HG03135 (cell line): ENCODE measurements at regions not wholly inside any gene's neighbourhood (a gene's known extent, or its start where the extent isn't known, plus 50 kb on each side); places are given as distances from the start of the nearest gene placed in this dataset.

Experiments
- ATAC-seq: cut with Tn5 transposase; IDR thresholded peaks from one replicate; pipeline ENCODE4 v1.9.1; 2021; ENCODE audit warnings: mild to moderate bottlenecking, moderate library complexity; ENCODE audit not compliant: unreplicated experiment

- ATAC-seq = no peak
Observed at GRCh38 chr16:86134802-86135461, 236.0 kb downstream of the IRF8 start.

- ATAC-seq = no peak
Observed at GRCh38 chr16:86137359-86137758, 238.4 kb downstream of the IRF8 start.

- ATAC-seq = no peak
Observed at GRCh38 chr16:86138121-86139085, 239.4 kb downstream of the IRF8 start.

- ATAC-seq = no peak
Observed at GRCh38 chr16:86142801-86143236, 243.9 kb downstream of the IRF8 start.

- no peak for ATAC-seq
Observed at GRCh38 chr16:86143666-86144065, 244.7 kb downstream of the IRF8 start.

GRCh38 chr16:86145669-86146068, 246.7 kb downstream of the IRF8 start:
- no peak for ATAC-seq

- no peak for ATAC-seq
Observed at GRCh38 chr16:86150641-86151238, 251.8 kb downstream of the IRF8 start.

GRCh38 chr16:86151239-86151851, 252.4 kb downstream of the IRF8 start:
- no peak for ATAC-seq

GRCh38 chr16:86156155-86156554, 257.2 kb downstream of the IRF8 start:
- no peak for ATAC-seq

GRCh38 chr16:86157616-86158247, 258.8 kb downstream of the IRF8 start:
- no peak for ATAC-seq

- ATAC-seq = no peak
Observed at GRCh38 chr16:86158688-86159360, 259.9 kb downstream of the IRF8 start.

GRCh38 chr16:86165479-86165878, 266.5 kb downstream of the IRF8 start:
- ATAC-seq = no peak

GRCh38 chr16:86166414-86166813, 267.5 kb downstream of the IRF8 start:
- no peak for ATAC-seq

GRCh38 chr16:86167061-86167460, 268.1 kb downstream of the IRF8 start:
- ATAC-seq = no peak

GRCh38 chr16:86170720-86171119, 271.8 kb downstream of the IRF8 start:
- ATAC-seq = no peak

GRCh38 chr16:86171329-86171728, 272.4 kb downstream of the IRF8 start:
- no peak for ATAC-seq

- ATAC-seq = no peak
Observed at GRCh38 chr16:86175816-86176215, 276.9 kb downstream of the IRF8 start.

- no peak for ATAC-seq
Observed at GRCh38 chr16:86176462-86176861, 277.5 kb downstream of the IRF8 start.

- no peak for ATAC-seq
Observed at GRCh38 chr16:86180244-86180643, 281.3 kb downstream of the IRF8 start.

- ATAC-seq = no peak
Observed at GRCh38 chr16:86180780-86181179, 281.8 kb downstream of the IRF8 start.
